ENCODE measurements at regions not wholly inside any gene's neighbourhood (a gene's known extent, or its start where the extent isn't known, plus 50 kb on each side); places are given as distances from the start of the nearest gene placed in this dataset.
"Not testable (repeated sequence)": the region's sequence is repeated elsewhere in the genome, so short reads cannot be mapped to it uniquely, and the experiment has no call there.

- not testable (repeated sequence) for TF ChIP-seq CTCF, POLR2A (IDR thresholded peaks at IDR 0.05)
These were observed 446.7 kb downstream of the FOXD4L4 start for GRCh38 chr9:66183648-66184047.

All from heart left ventricle (tissue), 13 donors.